Sigmoid colon (tissue), 3 donors: ENCODE measurements at regions not wholly inside any gene's neighbourhood (a gene's known extent, or its start where the extent isn't known, plus 50 kb on each side); places are given as distances from the start of the nearest gene placed in this dataset.

Experiments
- CTCF ChIP-seq, 4 experiments: fragments of 450-650 bp in 3 of 4; fragments of 200-600 bp in 1 of 4; IDR thresholded peaks; one replicate each; pipeline ENCODE4 v1.5.1; 2016 to 2019; ENCODE audit warnings: antibody characterized with exemption in 4 of 4, mild to moderate bottlenecking in 3 of 4, moderate library complexity in 2 of 4
- POLR2A ChIP-seq, 2 donors: fragments of 450-650 bp; IDR thresholded peaks; one replicate each; pipeline ENCODE4 v1.6.1; 2016; ENCODE audit warnings: antibody characterized with exemption in 2 of 2, mild to moderate bottlenecking in 2 of 2, moderate library complexity in 2 of 2

GRCh38 chr16:86905302-86905701 is 327.0 kb downstream of the FOXL1 start:
- TF ChIP-seq POLR2A (IDR thresholded peaks at IDR 0.05) (no peak), CTCF (IDR thresholded peaks at IDR 0.05) (no peak)
